ENCODE measurements at regions not wholly inside any gene's neighbourhood (a gene's known extent, or its start where the extent isn't known, plus 50 kb on each side); places are given as distances from the start of the nearest gene placed in this dataset.

- no peaks in the 10 kb centered on the region for H3K9me3 Mint-ChIP-seq (ENCODE audit: low read depth)
- H3K4me1 Mint-ChIP-seq (ENCODE audit: low read depth) = no peaks in the 10 kb centered on the region
- H3K27ac Mint-ChIP-seq (ENCODE audit: unreplicated experiment) = no peak overlapping the region
- DNase-seq (ENCODE audit: low spot score) = no peak
- TF ChIP-seq CTCF (IDR thresholded peaks at IDR 0.05) = no peak
- no peak overlapping the region for H3K4me3 Mint-ChIP-seq (ENCODE audit: unreplicated experiment)
- H3K27me3 Mint-ChIP-seq (ENCODE audit: low read depth) = peaks cover 3% of the 10 kb centered on the region
- no peaks in the 10 kb centered on the region for H3K36me3 Mint-ChIP-seq (ENCODE audit: low read depth)
Observed at GRCh38 chr14:56976211-56976610, 165.9 kb upstream of the OTX2 start.

- Mint-ChIP-seq H3K27ac (ENCODE audit: unreplicated experiment) (no peak overlapping the region), H3K9me3 (ENCODE audit: low read depth) (no peaks in the 10 kb centered on the region), H3K27me3 (ENCODE audit: low read depth) (peaks cover under 1% of the 10 kb centered on the region), H3K36me3 (ENCODE audit: low read depth) (no peaks in the 10 kb centered on the region), H3K4me1 (ENCODE audit: low read depth) (no peaks in the 10 kb centered on the region), H3K4me3 (ENCODE audit: unreplicated experiment) (no peak overlapping the region)
- DNase-seq (ENCODE audit: low spot score) = no peak
- no peak for TF ChIP-seq CTCF (IDR thresholded peaks at IDR 0.05)
Observed at GRCh38 chr14:56975521-56975920, 165.2 kb upstream of the OTX2 start.

- no peak overlapping the region for H3K4me3 Mint-ChIP-seq (ENCODE audit: unreplicated experiment)
- no peaks in the 10 kb centered on the region for H3K4me1 Mint-ChIP-seq (ENCODE audit: low read depth)
- H3K27me3 Mint-ChIP-seq (ENCODE audit: low read depth) = no peaks in the 10 kb centered on the region
- TF ChIP-seq CTCF (IDR thresholded peaks at IDR 0.05) = no peak
- no peaks in the 10 kb centered on the region for H3K36me3 Mint-ChIP-seq (ENCODE audit: low read depth)
- H3K27ac Mint-ChIP-seq (ENCODE audit: unreplicated experiment) = no peak overlapping the region
- no peak for DNase-seq (ENCODE audit: low spot score)
- peaks cover 3% of the 10 kb centered on the region for H3K9me3 Mint-ChIP-seq (ENCODE audit: low read depth)
Observed at GRCh38 chr14:56972948-56973347, 162.7 kb upstream of the OTX2 start.

GRCh38 chr14:56964895-56965294 lies 154.6 kb upstream of the OTX2 start:
- no peak for DNase-seq (ENCODE audit: low spot score)
- Mint-ChIP-seq H3K27me3 (ENCODE audit: low read depth) (peaks cover 3% of the 10 kb centered on the region), H3K9me3 (ENCODE audit: low read depth) (peaks cover 3% of the 10 kb centered on the region), H3K27ac (ENCODE audit: unreplicated experiment) (no peak overlapping the region), H3K4me1 (ENCODE audit: low read depth) (no peaks in the 10 kb centered on the region), H3K4me3 (ENCODE audit: unreplicated experiment) (no peak overlapping the region), H3K36me3 (ENCODE audit: low read depth) (no peaks in the 10 kb centered on the region)
- no peak for TF ChIP-seq CTCF (IDR thresholded peaks at IDR 0.05)

- H3K4me3 Mint-ChIP-seq (ENCODE audit: unreplicated experiment) = no peak overlapping the region
- H3K4me1 Mint-ChIP-seq (ENCODE audit: low read depth) = no peaks in the 10 kb centered on the region
- H3K9me3 Mint-ChIP-seq (ENCODE audit: low read depth) = no peaks in the 10 kb centered on the region
Observed at GRCh38 chr14:56963381-56963780, 153.1 kb upstream of the OTX2 start.

More at GRCh38 chr14:56963381-56963780, 153.1 kb upstream of the OTX2 start:
- DNase-seq (ENCODE audit: low spot score) = no peak
- Mint-ChIP-seq H3K27ac (ENCODE audit: unreplicated experiment) (no peak overlapping the region), H3K27me3 (ENCODE audit: low read depth) (peaks cover 12% of the 10 kb centered on the region), H3K36me3 (ENCODE audit: low read depth) (no peaks in the 10 kb centered on the region)
- no peak for TF ChIP-seq CTCF (IDR thresholded peaks at IDR 0.05)
